ENCODE measurements at regions not wholly inside any gene's neighbourhood (a gene's known extent, or its start where the extent isn't known, plus 50 kb on each side); places are given as distances from the start of the nearest gene placed in this dataset.

DNA sequence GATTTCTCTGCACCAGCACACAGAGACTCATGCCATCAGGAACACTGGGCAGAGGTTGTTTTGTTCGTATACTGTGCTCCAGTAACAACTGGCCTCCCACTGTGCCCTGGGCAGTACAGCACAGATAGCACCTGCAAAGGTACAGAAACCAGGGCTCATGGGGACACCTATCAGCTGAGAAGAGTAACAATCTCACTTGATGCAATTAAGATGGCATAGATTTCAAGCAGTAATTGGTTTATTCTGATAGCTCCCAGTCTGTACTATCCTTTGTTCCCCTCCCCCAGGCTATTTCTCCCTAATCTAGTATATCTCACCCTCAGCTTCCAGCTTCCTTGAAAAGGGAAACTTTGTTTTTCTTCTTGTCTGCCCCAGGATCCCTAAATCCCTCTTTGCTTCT lies 343.9 kb upstream of the MMADHC start:
- no peak for DNase-seq (ENCODE audit: low spot score)
- TF ChIP-seq, protein P1, sequence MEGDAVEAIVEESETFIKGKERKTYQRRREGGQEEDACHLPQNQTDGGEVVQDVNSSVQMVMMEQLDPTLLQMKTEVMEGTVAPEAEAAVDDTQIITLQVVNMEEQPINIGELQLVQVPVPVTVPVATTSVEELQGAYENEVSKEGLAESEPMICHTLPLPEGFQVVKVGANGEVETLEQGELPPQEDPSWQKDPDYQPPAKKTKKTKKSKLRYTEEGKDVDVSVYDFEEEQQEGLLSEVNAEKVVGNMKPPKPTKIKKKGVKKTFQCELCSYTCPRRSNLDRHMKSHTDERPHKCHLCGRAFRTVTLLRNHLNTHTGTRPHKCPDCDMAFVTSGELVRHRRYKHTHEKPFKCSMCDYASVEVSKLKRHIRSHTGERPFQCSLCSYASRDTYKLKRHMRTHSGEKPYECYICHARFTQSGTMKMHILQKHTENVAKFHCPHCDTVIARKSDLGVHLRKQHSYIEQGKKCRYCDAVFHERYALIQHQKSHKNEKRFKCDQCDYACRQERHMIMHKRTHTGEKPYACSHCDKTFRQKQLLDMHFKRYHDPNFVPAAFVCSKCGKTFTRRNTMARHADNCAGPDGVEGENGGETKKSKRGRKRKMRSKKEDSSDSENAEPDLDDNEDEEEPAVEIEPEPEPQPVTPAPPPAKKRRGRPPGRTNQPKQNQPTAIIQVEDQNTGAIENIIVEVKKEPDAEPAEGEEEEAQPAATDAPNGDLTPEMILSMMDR (IDR thresholded peaks at IDR 0.05; ENCODE audit: borderline replicate concordance, control extremely low read depth, extremely low read depth, insufficient read depth, missing control alignments) = no peak
- in situ Hi-C loops (cut with MboI; ENCODE audit: low sequenced_read_pairs, unreplicated experiment) = no loop called here

DNA sequence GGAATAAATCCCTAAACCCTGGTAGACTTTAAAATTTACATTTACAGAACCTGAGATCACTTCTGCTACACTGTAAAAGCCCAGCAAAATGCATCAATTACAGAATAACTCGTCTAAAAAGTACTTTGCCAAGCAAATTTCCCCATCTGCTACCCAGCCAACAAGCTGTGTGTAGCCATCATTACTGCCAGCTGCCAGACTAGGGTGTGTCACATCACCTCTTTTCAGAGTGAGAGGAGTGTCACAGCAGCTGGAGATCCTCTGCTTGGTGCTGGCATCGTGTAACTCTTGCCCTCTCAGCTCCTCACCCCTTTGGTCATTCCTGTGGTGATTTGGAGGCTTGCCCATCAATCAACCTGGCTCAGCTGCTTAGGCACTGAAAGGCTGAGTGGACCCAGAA lies 340.4 kb upstream of the MMADHC start:
- in situ Hi-C loops (cut with MboI; ENCODE audit: low sequenced_read_pairs, unreplicated experiment) = no loop called here
- TF ChIP-seq, protein P1 (IDR thresholded peaks at IDR 0.05; ENCODE audit: borderline replicate concordance, control extremely low read depth, extremely low read depth, insufficient read depth, missing control alignments) = no peak
- no peak for DNase-seq (ENCODE audit: low spot score)

DNA sequence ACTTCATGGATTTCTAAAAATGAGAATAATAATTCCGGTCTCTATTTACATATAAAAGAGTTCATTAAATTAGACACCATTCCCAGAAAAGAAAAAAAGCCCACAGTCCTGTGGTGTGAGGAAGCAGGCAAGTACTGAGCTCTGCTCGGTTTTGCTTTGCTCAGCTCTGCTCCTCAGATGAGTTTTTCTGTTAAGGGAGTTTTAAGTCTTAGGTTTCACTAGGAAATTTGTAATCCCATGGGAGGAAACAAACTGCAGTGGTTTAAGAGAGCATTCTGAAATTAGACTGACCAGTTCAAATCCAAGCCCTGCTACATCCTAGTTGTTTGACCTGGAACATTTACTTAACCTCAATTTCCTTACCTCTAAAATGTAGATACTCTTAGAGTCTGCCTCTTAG lies 338.6 kb upstream of the MMADHC start:
- DNase-seq (ENCODE audit: low spot score) = no peak
- TF ChIP-seq, protein P1 (IDR thresholded peaks at IDR 0.05; ENCODE audit: borderline replicate concordance, control extremely low read depth, extremely low read depth, insufficient read depth, missing control alignments) = no peak
- in situ Hi-C loops (cut with MboI; ENCODE audit: low sequenced_read_pairs, unreplicated experiment) = no loop called here

DNA sequence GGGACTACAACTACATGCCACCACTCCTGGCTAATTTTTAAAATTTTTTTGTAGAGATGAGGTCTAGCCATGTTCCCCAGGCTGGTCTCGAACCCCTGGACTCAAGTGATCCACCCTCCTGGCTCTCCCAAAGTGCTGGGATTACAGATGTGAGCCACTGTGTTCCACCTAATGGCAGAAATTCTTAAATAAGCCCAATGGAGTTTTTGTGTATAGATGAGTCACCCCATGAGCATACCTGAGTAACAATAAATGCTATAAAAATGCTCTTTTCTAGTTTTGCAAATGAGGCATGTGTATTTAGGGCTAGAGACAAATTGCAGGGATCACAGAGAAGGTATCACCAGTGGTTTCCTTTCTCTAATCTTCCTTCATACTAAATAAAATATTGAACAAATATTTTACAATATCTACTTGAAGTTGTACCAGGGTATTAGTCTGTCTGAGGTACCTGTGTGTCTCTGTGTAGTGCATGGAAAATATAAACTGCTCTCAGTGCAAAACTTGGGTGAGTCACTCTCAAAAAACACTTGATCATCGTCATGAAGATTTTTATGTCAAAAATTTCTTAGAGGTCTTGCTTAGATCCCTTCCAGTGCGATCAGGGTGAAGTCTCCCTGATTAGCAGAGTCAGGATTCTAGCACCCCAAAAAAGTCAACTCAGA lies 337.1 kb upstream of the MMADHC start:
- TF ChIP-seq, protein P1 (IDR thresholded peaks at IDR 0.05; ENCODE audit: borderline replicate concordance, control extremely low read depth, extremely low read depth, insufficient read depth, missing control alignments) = no peak
- in situ Hi-C loops (cut with MboI; ENCODE audit: low sequenced_read_pairs, unreplicated experiment) = no loop called here
- DNase-seq (ENCODE audit: low spot score) = no peak

DNA sequence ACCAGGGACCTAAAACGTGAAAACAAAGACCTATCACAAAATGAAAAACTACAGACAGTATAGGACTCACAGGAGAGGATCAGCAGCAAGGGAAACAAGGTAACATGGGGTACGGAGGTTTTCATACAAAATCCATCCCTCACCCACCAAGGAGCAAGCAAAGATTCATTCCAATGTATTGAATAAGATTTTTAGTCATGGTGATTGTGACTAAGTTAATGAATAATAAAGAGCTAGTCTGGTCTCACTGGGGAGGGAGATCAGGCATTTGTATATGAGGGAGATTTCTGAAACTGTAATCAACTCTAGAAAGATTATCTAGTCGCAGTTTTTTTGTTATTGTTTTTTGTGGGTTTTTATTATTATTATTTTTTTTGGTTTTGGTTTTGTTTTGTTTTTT lies 336.5 kb upstream of the MMADHC start:
- in situ Hi-C loops (cut with MboI; ENCODE audit: low sequenced_read_pairs, unreplicated experiment) = no loop called here
- no peak for DNase-seq (ENCODE audit: low spot score)

DNA sequence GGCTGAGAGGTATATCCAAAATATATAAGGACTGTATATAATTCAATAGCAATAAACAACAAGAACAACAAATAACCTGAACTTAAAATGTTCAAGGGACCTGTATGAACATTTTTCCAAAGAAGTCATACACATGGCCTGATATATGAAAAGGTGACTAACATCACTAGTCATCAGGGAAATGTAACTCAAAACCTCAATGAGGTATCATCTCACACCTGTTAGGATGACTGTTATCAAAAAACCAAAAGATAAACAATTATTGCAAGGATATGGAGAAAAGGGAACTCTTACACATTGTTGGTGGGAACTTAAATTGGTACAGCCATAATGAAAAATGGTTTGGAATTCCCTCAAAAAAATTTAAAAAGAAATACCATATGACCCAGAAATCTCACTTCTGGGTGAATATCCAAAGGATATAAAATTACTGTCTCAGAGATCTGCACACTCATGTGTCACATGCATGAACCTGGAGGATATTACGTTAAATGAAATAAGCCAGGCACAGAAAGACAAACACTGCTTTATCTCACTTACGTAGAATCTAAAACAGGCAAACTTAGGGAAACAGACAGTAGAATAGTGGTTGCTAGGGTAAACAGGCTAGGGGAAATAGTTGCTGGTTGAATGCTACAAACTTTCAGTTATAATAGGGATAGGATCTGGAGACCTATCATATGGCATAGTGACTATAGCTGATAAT lies 334.5 kb upstream of the MMADHC start:
- TF ChIP-seq, protein P1 (IDR thresholded peaks at IDR 0.05; ENCODE audit: borderline replicate concordance, control extremely low read depth, extremely low read depth, insufficient read depth, missing control alignments) = no peak
- in situ Hi-C loops (cut with MboI; ENCODE audit: low sequenced_read_pairs, unreplicated experiment) = no loop called here
- DNase-seq (ENCODE audit: low spot score) = no peak

More for the DNA sequence above, 336.5 kb upstream of the MMADHC start:
- TF ChIP-seq, protein P1 (IDR thresholded peaks at IDR 0.05; ENCODE audit: borderline replicate concordance, control extremely low read depth, extremely low read depth, insufficient read depth, missing control alignments) = no peak
